K562 (cell line): ENCODE measurements at regions not wholly inside any gene's neighbourhood (a gene's known extent, or its start where the extent isn't known, plus 50 kb on each side); places are given as distances from the start of the nearest gene placed in this dataset.

Experiments
- ATAC-seq: fragments of 200-7000 bp; cut with Tn5 transposase; 3 replicates; pipeline ENCODE4 v1.9.1; 2020; ENCODE audit warnings: moderate library complexity
- BruUV-seq: library from RNA; stranded (reverse); fragments of 400-500 nt; replicated peaks from 2 replicates; lab custom pipeline; 2021; lab: Mats Ljungman, UMichigan
- CTCF ChIA-PET: fragments of 300-600 bp; formaldehyde crosslinking; extraction: SDS; loops from one replicate; lab custom pipeline; 2021; ENCODE audit warnings: low intra/inter-chr PET ratio; lab: Yijun Ruan, JAX
- POLR2A ChIA-PET: fragments of 300-600, 350-650 bp; sonication (Branson Sonifier 250); formaldehyde crosslinking; extraction: SDS; loops from one replicate; lab custom pipeline; 2021; ENCODE audit warnings: antibody characterized with exemption, inconsistent platforms; lab: Yijun Ruan, JAX
- DNase-seq, 4 experiments: peaks; one replicate each; pipeline versions ENCODE4 v3.0.0 to v3.0.0-alpha.2; 2011 to 2018; ENCODE audit warnings: low spot score in 3 of 4, mixed read lengths in 3 of 4; ENCODE audit errors: extremely low read depth in 1 of 4
- FAIRE-seq: peaks from 2 replicates; lab custom pipeline; 2011; peaks lifted over from hg19 to GRCh38; lab: Jason Lieb, UNC
- H2AFZ ChIP-seq: 2 replicates; pipeline ENCODE4 v1.6.0; 2011; ENCODE audit warnings: low read depth, low read length, control low read depth, inconsistent platforms
- H3K27ac ChIP-seq: fragments of 200-600 bp; 3 replicates; pipeline ENCODE4 v1.8.0; 2011; ENCODE audit warnings: low read depth, mild to moderate bottlenecking, control low read depth, inconsistent platforms, low read length, moderate library complexity, mixed read lengths; ENCODE audit errors: extremely low read depth
- H3K27me3 ChIP-seq, 2 experiments: fragments of 300-600 bp in 1 of 2; 2 replicates in 1 of 2; 3 replicates in 1 of 2; pipeline versions ENCODE4 v1.6.0 to v1.8.0; 2011; ENCODE audit warnings: inconsistent platforms in 2 of 2, low read length in 2 of 2, mild to moderate bottlenecking in 1 of 2, mixed read lengths in 1 of 2, moderate library complexity in 1 of 2; ENCODE audit not compliant: control insufficient read depth in 2 of 2, insufficient read depth in 2 of 2
- H3K36me3 ChIP-seq: fragments of 300-600 bp; 3 replicates; pipeline ENCODE4 v1.8.0; 2011; ENCODE audit warnings: mild to moderate bottlenecking, low read length, inconsistent platforms; ENCODE audit not compliant: control insufficient read depth, insufficient read depth
- H3K4me1 ChIP-seq, 2 experiments: fragments of 200-600 bp in 1 of 2; replicated peaks in 1 of 2; 2 replicates in 1 of 2; 3 replicates in 1 of 2; pipeline versions ENCODE4 v1.5.1 to v1.8.0; 2011; ENCODE audit warnings: inconsistent platforms in 2 of 2, low read length in 2 of 2, mild to moderate bottlenecking in 1 of 2, mixed read lengths in 1 of 2, moderate library complexity in 1 of 2; ENCODE audit not compliant: control insufficient read depth in 2 of 2, insufficient read depth in 2 of 2
- H3K4me2 ChIP-seq: 2 replicates; pipeline ENCODE4 v1.6.1; 2011; ENCODE audit warnings: low read length, control low read depth, inconsistent platforms, mixed read lengths; ENCODE audit not compliant: insufficient read depth
- H3K4me3 ChIP-seq: fragments of 200-600 bp; sonication (generic), shearing (Covaris generic); 2 replicates; pipeline ENCODE4 v1.5.1; 2016; ENCODE audit warnings: control low read depth, inconsistent platforms
- H3K79me2 ChIP-seq: fragments of 200-600 bp; 3 replicates; pipeline ENCODE4 v1.8.0; 2011; ENCODE audit warnings: low read length, inconsistent platforms; ENCODE audit not compliant: control insufficient read depth, insufficient read depth
- H3K9ac ChIP-seq, 2 experiments: 2 replicates each; pipeline versions ENCODE4 v1.6.0 to v1.6.1; 2011; ENCODE audit warnings: low read depth in 2 of 2, low read length in 2 of 2, control low read depth in 1 of 2, inconsistent platforms in 1 of 2, mild to moderate bottlenecking in 1 of 2, mixed read lengths in 1 of 2; ENCODE audit not compliant: insufficient read depth in 1 of 2
- H3K9me1 ChIP-seq: one replicate; pipeline ENCODE4 v1.6.0; 2011; ENCODE audit warnings: inconsistent platforms, mild to moderate bottlenecking, low read length, moderate library complexity; ENCODE audit not compliant: control insufficient read depth, insufficient read depth
- H3K9me3 ChIP-seq: replicated peaks from 2 replicates; pipeline ENCODE4 v1.5.1; 2011; ENCODE audit warnings: low read depth, low read length, inconsistent platforms; ENCODE audit not compliant: control insufficient read depth, insufficient read depth
- H4K20me1 ChIP-seq: replicated peaks from 2 replicates; pipeline ENCODE4 v1.6.1; 2011; ENCODE audit warnings: low read length, inconsistent platforms, mixed read lengths; ENCODE audit not compliant: control insufficient read depth, insufficient read depth
- ARID3A ChIP-seq: IDR thresholded peaks from 2 replicates; pipeline ENCODE4 v1.6.1; 2012; ENCODE audit warnings: low read depth, low read length, improper control_type of control experiment, borderline replicate concordance
- BRCA1 ChIP-seq, 2 experiments: fragments of 450-650 bp in 1 of 2; sonication (generic) in 1 of 2; formaldehyde crosslinking in 1 of 2; IDR thresholded peaks; 2 replicates each; pipeline versions ENCODE4 v1.5.0 to v1.6.1; 2017 to 2020; ENCODE audit warnings: mild to moderate bottlenecking in 1 of 2, missing genetic modification reagents in 1 of 2
- CXXC5 ChIP-seq: fragments of 250-450 bp; sonication (Bioruptor Pico); IDR thresholded peaks from 2 replicates; pipeline ENCODE4 v1.8.0; 2022; ENCODE audit warnings: inconsistent platforms, mild to moderate bottlenecking, moderate library complexity
- ESRRA ChIP-seq: fragments of 450-650 bp; IDR thresholded peaks from 2 replicates; pipeline ENCODE4 v1.6.1; 2014; ENCODE audit warnings: low read depth, mild to moderate bottlenecking, moderate library complexity, borderline replicate concordance
- GABPB2 ChIP-seq: fragments of 250-450 bp; sonication (Bioruptor Pico); conservative IDR thresholded peaks from 2 replicates; pipeline ENCODE4 v1.5.1; 2021; ENCODE audit warnings: mild to moderate bottlenecking
- GTF2F1 ChIP-seq: IDR thresholded peaks from 2 replicates; pipeline ENCODE4 v1.6.1; 2011; ENCODE audit warnings: low read depth, low read length, improper control_type of control experiment
- KDM4B ChIP-seq, 2 experiments: fragments of 450-650 bp in 1 of 2; sonication (generic) in 1 of 2; IDR thresholded peaks; 2 replicates each; pipeline ENCODE4 v1.6.1; 2016 to 2017; ENCODE audit warnings: borderline replicate concordance in 2 of 2, antibody characterized with exemption in 1 of 2, low read depth in 1 of 2, mild to moderate bottlenecking in 1 of 2
- NR4A1 ChIP-seq, 2 experiments: fragments of 250-450 bp in 1 of 2; fragments of 450-650 bp in 1 of 2; sonication (Bioruptor Pico) in 1 of 2; IDR thresholded peaks; 2 replicates each; pipeline versions ENCODE4 v1.4.0 to v1.6.1; 2016 to 2020; ENCODE audit warnings: mild to moderate bottlenecking in 2 of 2, missing compliant biosample characterization in 1 of 2, missing genetic modification characterization in 1 of 2, moderate library complexity in 1 of 2
- POLR2A ChIP-seq: fragments of 450-650 bp; conservative IDR thresholded peaks from 2 replicates; pipeline ENCODE4 v1.6.1; 2016
- RCOR1 ChIP-seq, 2 experiments: IDR thresholded peaks; 2 replicates each; pipeline ENCODE4 v1.6.1; 2012; ENCODE audit warnings: low read depth in 2 of 2, low read length in 2 of 2, borderline replicate concordance in 1 of 2, improper control_type of control experiment in 1 of 2
- SMARCB1 ChIP-seq: IDR thresholded peaks from 2 replicates; pipeline ENCODE4 v1.6.1; 2011; ENCODE audit warnings: improper control_type of control experiment, low read depth; ENCODE audit not compliant: insufficient read length
- TBP ChIP-seq: optimal IDR thresholded peaks from 2 replicates; pipeline ENCODE3; 2011; ENCODE audit warnings: low read depth, low read length, improper control_type of control experiment
- TEAD2 ChIP-seq: fragments of 450-650 bp; IDR thresholded peaks from 2 replicates; pipeline ENCODE4 v1.6.1; 2016; ENCODE audit warnings: missing genetic modification characterization, control low read depth, missing compliant biosample characterization
- ZNF444 ChIP-seq: fragments of 250-450 bp; sonication (Bioruptor Pico); IDR thresholded peaks from 2 replicates; pipeline ENCODE4 v1.4.0; 2020; ENCODE audit warnings: mild to moderate bottlenecking, moderate library complexity
- ZNF830 ChIP-seq: fragments of 250-450 bp; sonication (Bioruptor Pico); IDR thresholded peaks from 2 replicates; pipeline ENCODE4 v1.5.0; 2021; ENCODE audit warnings: mild to moderate bottlenecking
- WGBS: fragments of 100-300 bp; shearing (Covaris generic); methylation state at CpG from one replicate; pipeline ENCODE4 v1.1.6; 2016; ENCODE audit warnings: low coverage, mixed read lengths; ENCODE audit not compliant: insufficient coverage; ENCODE audit errors: missing lambda C conversion rate; 5-methylcytosine and 5-hydroxymethylcytosine counted together
- in situ Hi-C: fragments of 300-500 bp; cut with MboI; formaldehyde crosslinking; loops from 4 replicates; pipeline ENCODE4 v1.15.0; 2018; ENCODE audit warnings: inconsistent platforms, mixed read lengths
- intact Hi-C: fragments of 100-400 bp; cut with micrococcal nuclease; formaldehyde crosslinking; loops from 2 replicates; pipeline ENCODE4 v1.14.2; 2022
- TF ChIP-seq, protein P1 (sequence below): fragments of 250-450 bp; sonication (Bioruptor Pico); IDR thresholded peaks from 2 replicates; pipeline ENCODE4 v1.4.0; 2020; ENCODE audit warnings: mild to moderate bottlenecking, moderate library complexity

DNA sequence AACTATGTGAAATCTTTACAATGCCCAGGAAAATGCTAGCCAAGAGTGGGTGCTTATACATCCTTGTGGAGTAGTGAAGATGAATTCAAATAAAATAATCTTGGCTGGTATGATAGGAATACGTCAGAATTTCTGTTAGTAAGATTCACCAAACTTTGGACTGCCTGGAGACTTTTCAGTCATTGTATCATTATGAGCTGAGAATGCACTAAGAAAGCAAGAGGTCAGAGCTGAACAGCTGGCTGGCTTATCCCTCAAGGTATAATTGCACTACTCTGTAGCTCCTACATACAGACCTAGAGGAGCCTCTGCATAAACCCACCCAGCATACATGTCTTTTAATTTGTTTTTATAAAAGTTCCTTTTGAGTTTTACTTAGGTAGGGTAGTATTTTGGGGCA, 568.5 kb upstream of the RIOK2 start:
- H3K4me1 ChIP-seq = no peaks in the 10 kb centered on the region
- H3K79me2 ChIP-seq = no peaks in the 10 kb centered on the region
- H2AFZ ChIP-seq = no peak overlapping the region
- no peaks in the 10 kb centered on the region for H3K27me3 ChIP-seq
- in situ Hi-C loops (no loop called here), intact Hi-C loops (no loop called here)
- DNase-seq (no peak), FAIRE-seq (no peak), ATAC-seq (no peak)
- H3K4me3 ChIP-seq = no peak overlapping the region
- H3K27ac ChIP-seq = no peak overlapping the region
- no peak overlapping the region for H3K4me2 ChIP-seq
- ChIA-PET POLR2A (no interaction called here), CTCF (no interaction called here)
- BruUV-seq = no TSS peak
- no peaks in the 10 kb centered on the region for H4K20me1 ChIP-seq
- H3K9ac ChIP-seq = no peak overlapping the region
- TF ChIP-seq ESRRA (no peak), ZNF830 (CRISPR knock-in tag) (no peak), KDM4B (IDR thresholded peaks at IDR 0.05; ENCODE audit: borderline replicate concordance in 2 of 2, low read depth in 1 of 2) (no peak), RCOR1 (IDR thresholded peaks at IDR 0.05; ENCODE audit: borderline replicate concordance in 1 of 2, low read depth in 2 of 2, low read length in 2 of 2) (no peak), POLR2A (no peak), GABPB2 (CRISPR knock-in tag) (no peak), TBP (no peak), ZNF444 (CRISPR knock-in tag) (no peak), NR4A1 (CRISPR knock-in tag; IDR thresholded peaks at IDR 0.05) (no peak), NR4A1 (tag; IDR thresholded peaks at IDR 0.05) (no peak), ARID3A (no peak), SMARCB1 (no peak), GTF2F1 (no peak), TEAD2 (tag) (no peak), CXXC5 (CRISPR knock-in tag) (no peak), BRCA1 (IDR thresholded peaks at IDR 0.05) (no peak), BRCA1 (CRISPR knock-in tag; IDR thresholded peaks at IDR 0.05) (no peak)
- TF ChIP-seq, protein P1, sequence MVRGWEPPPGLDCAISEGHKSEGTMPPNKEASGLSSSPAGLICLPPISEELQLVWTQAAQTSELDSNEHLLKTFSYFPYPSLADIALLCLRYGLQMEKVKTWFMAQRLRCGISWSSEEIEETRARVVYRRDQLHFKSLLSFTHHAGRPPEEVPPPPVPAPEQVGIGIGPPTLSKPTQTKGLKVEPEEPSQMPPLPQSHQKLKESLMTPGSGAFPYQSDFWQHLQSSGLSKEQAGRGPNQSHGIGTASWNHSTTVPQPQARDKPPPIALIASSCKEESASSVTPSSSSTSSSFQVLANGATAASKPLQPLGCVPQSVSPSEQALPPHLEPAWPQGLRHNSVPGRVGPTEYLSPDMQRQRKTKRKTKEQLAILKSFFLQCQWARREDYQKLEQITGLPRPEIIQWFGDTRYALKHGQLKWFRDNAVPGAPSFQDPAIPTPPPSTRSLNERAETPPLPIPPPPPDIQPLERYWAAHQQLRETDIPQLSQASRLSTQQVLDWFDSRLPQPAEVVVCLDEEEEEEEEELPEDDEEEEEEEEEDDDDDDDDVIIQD (CRISPR knock-in tag) = no peak
- H3K36me3 ChIP-seq = no peaks in the 10 kb centered on the region
- H3K9me3 ChIP-seq = no peaks in the 10 kb centered on the region
- H3K9me1 ChIP-seq = no peaks in the 10 kb centered on the region
- WGBS = 0% methylated on average over 1 of the region's 1 CpG
